Panc1 (cell line): ENCODE measurements at regions not wholly inside any gene's neighbourhood (a gene's known extent, or its start where the extent isn't known, plus 50 kb on each side); places are given as distances from the start of the nearest gene placed in this dataset.

Experiments
- ATAC-seq: fragments of 200-7000 bp; cut with Tn5 transposase; 2 replicates; pipeline ENCODE4 v1.9.1; 2020; ENCODE audit warnings: mild to moderate bottlenecking, moderate library complexity
- BruUV-seq: library from RNA; stranded (reverse); fragments of 400-500 nt; replicated peaks from 2 replicates; lab custom pipeline; 2021; lab: Mats Ljungman, UMichigan
- CTCF ChIA-PET: fragments of 300-600 bp; sonication (Branson Sonifier 250); formaldehyde crosslinking; loops from one replicate; lab custom pipeline; 2022; ENCODE audit warnings: antibody characterized with exemption; lab: Charles Lee
- POLR2A ChIA-PET: fragments of 300-600 bp; sonication (Branson Sonifier 250); formaldehyde crosslinking; loops from one replicate; lab custom pipeline; 2022; ENCODE audit warnings: antibody characterized with exemption; lab: Charles Lee
- DNase-seq: peaks from one replicate; pipeline ENCODE4 v3.0.0-alpha.2; 2010; ENCODE audit warnings: low read depth, low spot score
- H3K27ac ChIP-seq: 2 replicates; pipeline ENCODE4 v1.5.1; 2011; ENCODE audit warnings: mild to moderate bottlenecking, low read length, inconsistent platforms
- H3K27me3 ChIP-seq: fragments of 200-500 bp; sonication (Bioruptor generic); 2 replicates; pipeline ENCODE4 v1.6.0; 2014; ENCODE audit warnings: low read length, inconsistent platforms; ENCODE audit not compliant: control insufficient read depth, insufficient read depth
- H3K36me3 ChIP-seq: fragments of 200-500 bp; sonication (Bioruptor generic); 2 replicates; pipeline ENCODE4 v1.5.1; 2014; ENCODE audit warnings: inconsistent platforms, mild to moderate bottlenecking, low read length, moderate library complexity; ENCODE audit not compliant: control insufficient read depth, insufficient read depth
- H3K4me1 ChIP-seq: 2 replicates; pipeline ENCODE4 v1.5.1; 2011; ENCODE audit warnings: inconsistent platforms, mild to moderate bottlenecking, low read length, moderate library complexity; ENCODE audit not compliant: control insufficient read depth, insufficient read depth
- H3K4me3 ChIP-seq, 2 experiments: 2 replicates each; pipeline ENCODE4 v1.5.1; 2011 to 2012; ENCODE audit warnings: low read depth in 2 of 2, low read length in 2 of 2, mild to moderate bottlenecking in 2 of 2, inconsistent platforms in 1 of 2, moderate library complexity in 1 of 2
- H3K9me3 ChIP-seq: fragments of 200-500 bp; sonication (Bioruptor generic); 2 replicates; pipeline ENCODE4 v1.5.1; 2014; ENCODE audit warnings: low read depth, mild to moderate bottlenecking, inconsistent platforms, low read length, moderate library complexity; ENCODE audit not compliant: control insufficient read depth, insufficient read depth
- CTCF ChIP-seq: fragments of 450-650 bp; IDR thresholded peaks from 2 replicates; pipeline ENCODE4 v1.5.1; 2017; ENCODE audit warnings: mild to moderate bottlenecking
- POLR2AphosphoS5 ChIP-seq: IDR thresholded peaks from 2 replicates; pipeline ENCODE4 v1.6.1; 2012; ENCODE audit warnings: mild to moderate bottlenecking, low read depth, low read length, moderate library complexity
- SIN3A ChIP-seq: IDR thresholded peaks from 2 replicates; pipeline ENCODE4 v1.6.1; 2012; ENCODE audit warnings: low read depth, mild to moderate bottlenecking, low read length, moderate library complexity, borderline replicate concordance; ENCODE audit not compliant: insufficient read depth
- TCF7L2 ChIP-seq: IDR thresholded peaks from 2 replicates; pipeline ENCODE4 v1.6.1; 2011; ENCODE audit warnings: mild to moderate bottlenecking, low read depth, low read length, inconsistent platforms
- in situ Hi-C: cut with HindIII; loops from 2 replicates; pipeline ENCODE4 v1.10.0; 2016; ENCODE audit warnings: low sequenced_read_pairs, low pct_unique_long_range_greater_than_20kb
- intact Hi-C: fragments of 100-400 bp; cut with micrococcal nuclease; formaldehyde crosslinking; loops from one replicate; pipeline ENCODE4 v1.10.0; 2022; ENCODE audit not compliant: unreplicated experiment
- TF ChIP-seq, protein P1 (sequence below), 2 experiments: IDR thresholded peaks; 2 replicates each; pipeline ENCODE4 v1.6.1; 2011 to 2012; ENCODE audit warnings: low read depth in 2 of 2, control low read depth in 1 of 2, low read length in 1 of 2, mild to moderate bottlenecking in 1 of 2, moderate library complexity in 1 of 2; ENCODE audit not compliant: insufficient read depth in 1 of 2

GRCh38 chr12:115324949-115325593 is 641.1 kb upstream of the TBX3 start:
- H3K36me3 ChIP-seq = no peaks in the 10 kb centered on the region
- H3K4me3 ChIP-seq = no peak overlapping the region
- intact Hi-C loops = no loop called here
- H3K27ac ChIP-seq = no peak overlapping the region
- no peak for DNase-seq
- no peak for ATAC-seq
- in situ Hi-C loops = no loop called here
- no peaks in the 10 kb centered on the region for H3K9me3 ChIP-seq
- H3K4me1 ChIP-seq = no peaks in the 10 kb centered on the region
- no peak for TF ChIP-seq CTCF
- TF ChIP-seq SIN3A = no peak
- TF ChIP-seq TCF7L2 = no peak
- TF ChIP-seq, protein P1, sequence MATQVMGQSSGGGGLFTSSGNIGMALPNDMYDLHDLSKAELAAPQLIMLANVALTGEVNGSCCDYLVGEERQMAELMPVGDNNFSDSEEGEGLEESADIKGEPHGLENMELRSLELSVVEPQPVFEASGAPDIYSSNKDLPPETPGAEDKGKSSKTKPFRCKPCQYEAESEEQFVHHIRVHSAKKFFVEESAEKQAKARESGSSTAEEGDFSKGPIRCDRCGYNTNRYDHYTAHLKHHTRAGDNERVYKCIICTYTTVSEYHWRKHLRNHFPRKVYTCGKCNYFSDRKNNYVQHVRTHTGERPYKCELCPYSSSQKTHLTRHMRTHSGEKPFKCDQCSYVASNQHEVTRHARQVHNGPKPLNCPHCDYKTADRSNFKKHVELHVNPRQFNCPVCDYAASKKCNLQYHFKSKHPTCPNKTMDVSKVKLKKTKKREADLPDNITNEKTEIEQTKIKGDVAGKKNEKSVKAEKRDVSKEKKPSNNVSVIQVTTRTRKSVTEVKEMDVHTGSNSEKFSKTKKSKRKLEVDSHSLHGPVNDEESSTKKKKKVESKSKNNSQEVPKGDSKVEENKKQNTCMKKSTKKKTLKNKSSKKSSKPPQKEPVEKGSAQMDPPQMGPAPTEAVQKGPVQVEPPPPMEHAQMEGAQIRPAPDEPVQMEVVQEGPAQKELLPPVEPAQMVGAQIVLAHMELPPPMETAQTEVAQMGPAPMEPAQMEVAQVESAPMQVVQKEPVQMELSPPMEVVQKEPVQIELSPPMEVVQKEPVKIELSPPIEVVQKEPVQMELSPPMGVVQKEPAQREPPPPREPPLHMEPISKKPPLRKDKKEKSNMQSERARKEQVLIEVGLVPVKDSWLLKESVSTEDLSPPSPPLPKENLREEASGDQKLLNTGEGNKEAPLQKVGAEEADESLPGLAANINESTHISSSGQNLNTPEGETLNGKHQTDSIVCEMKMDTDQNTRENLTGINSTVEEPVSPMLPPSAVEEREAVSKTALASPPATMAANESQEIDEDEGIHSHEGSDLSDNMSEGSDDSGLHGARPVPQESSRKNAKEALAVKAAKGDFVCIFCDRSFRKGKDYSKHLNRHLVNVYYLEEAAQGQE (IDR thresholded peaks at IDR 0.05; ENCODE audit: insufficient read depth in 1 of 2, low read depth in 2 of 2, low read length in 1 of 2) = no peak
- TF ChIP-seq POLR2AphosphoS5 = no peak
- no TSS peak for BruUV-seq
- no peaks in the 10 kb centered on the region; the same call in 1 of the 2 replicates for H3K27me3 ChIP-seq
- ChIA-PET POLR2A (no interaction called here), CTCF (no interaction called here)

DNA sequence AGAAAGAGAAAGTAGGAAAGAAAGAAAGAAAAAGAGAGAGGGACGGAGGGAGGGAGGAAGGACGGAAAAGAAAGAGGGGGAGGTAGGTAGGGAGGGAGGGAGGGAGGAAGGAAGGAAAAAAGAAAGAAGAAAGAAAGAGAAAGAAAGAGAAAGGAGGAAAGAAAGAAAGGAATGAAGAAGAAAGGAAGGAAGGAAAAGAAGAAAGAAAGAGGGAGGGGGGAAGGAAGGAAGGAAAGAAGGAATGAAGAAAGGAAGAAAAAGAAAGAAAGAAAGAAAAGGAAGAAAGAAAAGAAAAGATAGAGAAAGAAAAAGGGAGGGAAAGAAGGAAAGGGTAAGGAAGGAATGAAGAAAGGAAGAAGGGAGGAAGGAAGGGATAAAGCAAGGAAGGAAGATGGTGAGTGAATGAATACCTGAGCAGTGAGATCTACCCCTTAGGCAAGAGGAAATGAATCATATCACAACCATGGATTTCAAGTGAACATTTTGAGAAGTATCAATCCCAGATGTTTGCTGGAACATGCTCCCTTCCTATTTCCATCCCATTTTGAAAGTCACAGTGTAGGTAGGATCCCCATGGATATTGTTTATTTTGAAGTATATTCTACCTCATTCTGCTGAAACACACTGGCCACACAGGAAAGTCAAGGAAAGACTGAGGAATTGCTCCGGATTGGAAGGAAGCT is 639.4 kb upstream of the TBX3 start:
- Histone ChIP-seq H3K27ac (no peak overlapping the region), H3K27me3 (no peaks in the 10 kb centered on the region; the same call in 1 of the 2 replicates)
- POLR2A ChIA-PET = no interaction called here

More for the DNA sequence above, 639.4 kb upstream of the TBX3 start:
- Histone ChIP-seq H3K4me1 (no peaks in the 10 kb centered on the region), H3K9me3 (no peaks in the 10 kb centered on the region), H3K4me3 (no peak overlapping the region), H3K36me3 (no peaks in the 10 kb centered on the region)
- TF ChIP-seq SIN3A (no peak), POLR2AphosphoS5 (no peak), TCF7L2 (no peak), CTCF (no peak)
- TF ChIP-seq, protein P1 (IDR thresholded peaks at IDR 0.05; ENCODE audit: insufficient read depth in 1 of 2, low read depth in 2 of 2, low read length in 1 of 2) = no peak
- intact Hi-C loops = no loop called here
- CTCF ChIA-PET = no interaction called here
- BruUV-seq = no TSS peak
- in situ Hi-C loops = no loop called here
- ATAC-seq (no peak), DNase-seq (no peak)
